ENCODE measurements at regions not wholly inside any gene's neighbourhood (a gene's known extent, or its start where the extent isn't known, plus 50 kb on each side); places are given as distances from the start of the nearest gene placed in this dataset.
"Not testable (repeated sequence)": the region's sequence is repeated elsewhere in the genome, so short reads cannot be mapped to it uniquely, and the experiment has no call there.

DNA sequence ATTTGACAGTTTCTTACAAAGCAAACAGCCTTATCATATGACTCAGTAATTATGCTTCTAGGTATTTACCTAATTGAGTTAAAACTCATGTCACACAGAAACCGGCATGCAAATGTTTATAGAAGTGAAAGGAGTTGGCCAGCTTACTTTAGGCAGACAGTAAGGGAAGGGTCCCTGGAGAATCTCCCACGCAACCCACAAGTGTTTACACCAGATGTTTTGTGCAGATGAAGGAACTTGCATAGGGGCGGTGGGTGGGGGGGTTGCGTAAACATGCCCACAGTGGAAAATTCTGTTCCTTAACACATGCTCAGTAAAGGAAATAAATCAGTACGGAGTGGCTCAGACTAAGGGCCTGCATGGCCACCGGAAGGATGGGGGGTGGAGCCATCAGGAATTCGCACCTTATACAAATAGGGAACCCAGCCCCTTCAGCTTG lies 330.5 kb upstream of the AADAT start:
- no peak for DNase-seq (ENCODE audit: low read depth in 2 of 2)

DNA sequence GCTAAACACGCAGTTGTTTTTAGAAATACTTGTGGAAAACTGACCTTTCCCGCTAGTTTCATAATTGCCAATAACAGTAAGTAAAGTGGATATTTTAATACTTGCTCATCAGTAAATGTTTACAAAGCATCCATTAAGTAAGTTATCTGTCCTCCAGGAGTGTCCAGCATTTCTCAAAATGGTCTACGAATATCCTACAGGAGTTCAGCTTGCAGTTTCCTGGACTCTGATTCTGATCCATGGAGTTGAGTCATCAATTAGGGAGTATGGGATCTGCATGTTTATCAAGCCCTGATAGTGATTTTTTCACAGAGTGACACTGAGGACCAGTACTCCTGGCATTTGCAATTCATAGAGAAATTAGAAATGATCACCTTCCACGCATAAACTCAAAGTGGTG lies 325.2 kb upstream of the AADAT start:
- no peak for DNase-seq (ENCODE audit: low read depth in 2 of 2)

GRCh38 chr4:170414360-170414759 lies 324.6 kb upstream of the AADAT start:
- DNase-seq (ENCODE audit: low read depth in 2 of 2): no peak

GRCh38 chr4:170413951-170414350 lies 324.2 kb upstream of the AADAT start:
- DNase-seq (ENCODE audit: low read depth in 2 of 2): no peak

DNA sequence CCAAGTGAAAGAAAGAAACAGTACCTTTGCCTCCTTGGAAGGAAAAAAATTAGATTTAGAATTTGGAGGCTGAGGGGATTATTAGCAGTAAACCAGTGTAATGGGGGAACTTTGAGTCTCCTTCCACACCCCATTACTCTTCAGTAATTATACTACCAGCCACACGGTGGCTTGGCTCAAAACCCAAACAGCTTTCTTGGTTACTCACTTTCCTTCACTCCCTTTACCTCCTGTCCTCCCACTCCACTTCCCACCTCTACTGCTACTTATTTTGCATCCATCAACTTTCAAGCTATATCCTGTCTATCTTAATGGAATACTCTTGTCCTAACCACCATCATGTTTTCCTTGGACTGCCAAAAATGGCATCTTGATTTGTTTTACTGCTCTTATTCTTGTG lies 310.6 kb upstream of the AADAT start:
- DNase-seq (ENCODE audit: low read depth in 2 of 2): no peak

- DNase-seq (ENCODE audit: low read depth in 2 of 2): no peak
Measured at GRCh38 chr4:170399581-170400293, 310.0 kb upstream of the AADAT start.

DNA sequence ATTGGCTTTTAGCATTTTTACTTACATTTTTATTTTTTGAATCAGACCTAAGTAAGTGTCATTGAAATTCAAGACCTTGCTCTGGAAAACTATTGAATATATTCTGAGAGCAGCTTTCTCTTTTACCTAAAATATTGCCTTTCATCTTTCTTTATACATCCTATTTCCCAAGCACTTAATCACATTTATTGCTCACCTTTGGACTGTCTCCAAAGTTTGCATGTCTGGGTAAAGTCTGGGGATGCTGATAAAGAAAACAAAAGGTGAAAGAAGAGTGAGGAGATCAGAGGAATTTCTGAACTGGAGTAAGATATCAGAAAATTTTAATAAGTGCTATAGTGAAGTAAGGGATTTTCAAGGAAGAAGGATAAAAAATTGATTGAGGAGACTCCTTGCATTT lies 308.5 kb upstream of the AADAT start:
- no peak for DNase-seq (ENCODE audit: low read depth in 2 of 2)

DNA sequence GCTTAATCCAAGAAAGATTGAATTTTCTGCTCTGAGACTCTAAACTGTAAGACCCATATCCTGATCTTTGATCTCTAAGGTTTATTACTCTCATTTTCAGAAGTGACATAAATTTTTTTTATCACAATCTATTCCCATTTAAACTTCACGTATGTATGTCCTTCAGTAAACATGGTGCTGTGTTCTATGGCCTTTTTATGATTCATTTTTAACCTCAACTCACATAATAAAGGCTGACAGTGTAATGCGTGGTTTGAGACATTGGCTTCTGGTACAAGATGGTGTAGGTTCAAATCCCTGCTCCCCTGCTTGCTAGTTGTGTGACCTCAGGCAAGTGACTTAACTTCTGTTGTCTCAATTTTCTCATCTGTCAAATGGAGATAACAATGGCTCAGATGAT lies 306.0 kb upstream of the AADAT start:
- DNase-seq (ENCODE audit: low read depth in 2 of 2): no peak

- no peak for DNase-seq (ENCODE audit: low read depth in 2 of 2)
Measured at GRCh38 chr4:170391066-170391740, 301.4 kb upstream of the AADAT start.

- no peak for DNase-seq (ENCODE audit: low read depth in 2 of 2)
Measured at GRCh38 chr4:170389411-170389810, 299.7 kb upstream of the AADAT start.

DNA sequence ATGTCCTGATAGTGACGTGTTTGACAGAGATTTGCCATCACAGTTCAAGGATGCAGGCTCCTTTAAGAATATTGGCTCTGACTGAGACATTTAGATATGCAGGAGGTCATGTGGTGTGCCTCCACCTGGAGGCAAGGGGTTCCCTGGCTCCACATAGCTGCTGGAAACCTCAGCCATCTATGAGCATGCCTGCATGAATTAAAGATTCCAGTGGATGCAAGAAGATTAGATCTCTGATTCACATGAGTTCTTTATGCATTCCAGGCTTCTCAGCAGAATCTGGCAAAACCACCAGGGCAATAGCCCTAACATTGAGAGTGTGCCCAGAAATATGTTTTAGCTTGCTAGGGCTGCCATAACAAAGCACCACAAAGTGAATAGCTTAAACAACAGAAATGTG lies 298.5 kb upstream of the AADAT start:
- DNase-seq (ENCODE audit: low read depth in 2 of 2): no peak

DNA sequence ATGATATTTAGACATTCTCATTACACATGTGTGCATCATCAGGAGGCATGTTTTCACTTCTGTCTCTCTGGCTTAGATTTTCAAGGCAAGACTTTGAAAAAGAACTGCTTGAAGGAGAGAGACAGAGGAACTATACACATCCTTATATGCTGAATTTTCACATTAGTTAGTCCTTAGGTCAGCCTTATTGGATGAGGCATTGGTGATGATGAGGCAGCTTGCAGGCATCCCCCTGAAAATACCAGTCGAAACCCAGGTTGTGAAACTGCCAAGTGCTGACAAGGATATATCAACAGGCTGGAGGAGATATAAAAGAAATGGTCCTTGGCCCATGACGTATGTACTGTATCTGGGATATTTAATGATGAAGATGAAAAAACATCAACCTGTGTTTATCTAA lies 297.2 kb upstream of the AADAT start:
- no peak for DNase-seq (ENCODE audit: low read depth in 2 of 2)

DNA sequence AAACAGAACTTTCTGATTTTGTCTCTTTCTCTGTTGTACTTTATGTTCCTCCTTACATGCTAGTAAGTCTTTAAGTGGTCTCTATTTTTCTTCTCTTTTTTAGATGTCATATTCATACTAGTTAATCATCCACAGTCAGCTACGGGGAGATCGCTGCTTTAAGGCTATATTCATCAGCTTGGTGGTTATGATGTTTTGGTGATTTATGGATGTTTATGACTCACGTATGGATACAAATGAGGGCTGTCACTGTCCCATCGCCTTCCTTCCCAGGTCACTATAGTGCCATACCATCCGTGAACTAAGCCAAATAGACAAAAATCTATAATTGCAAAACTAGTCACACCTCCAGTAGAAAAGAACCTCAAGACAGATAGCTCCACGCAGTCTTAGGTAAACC lies 296.8 kb upstream of the AADAT start:
- DNase-seq (ENCODE audit: low read depth in 2 of 2): no peak

- DNase-seq (ENCODE audit: low read depth in 2 of 2): no peak
Measured at GRCh38 chr4:170374770-170375169, 285.0 kb upstream of the AADAT start.

GRCh38 chr4:170348945-170349344 lies 259.2 kb upstream of the AADAT start:
- DNase-seq (ENCODE audit: low read depth in 2 of 2): no peak

DNA sequence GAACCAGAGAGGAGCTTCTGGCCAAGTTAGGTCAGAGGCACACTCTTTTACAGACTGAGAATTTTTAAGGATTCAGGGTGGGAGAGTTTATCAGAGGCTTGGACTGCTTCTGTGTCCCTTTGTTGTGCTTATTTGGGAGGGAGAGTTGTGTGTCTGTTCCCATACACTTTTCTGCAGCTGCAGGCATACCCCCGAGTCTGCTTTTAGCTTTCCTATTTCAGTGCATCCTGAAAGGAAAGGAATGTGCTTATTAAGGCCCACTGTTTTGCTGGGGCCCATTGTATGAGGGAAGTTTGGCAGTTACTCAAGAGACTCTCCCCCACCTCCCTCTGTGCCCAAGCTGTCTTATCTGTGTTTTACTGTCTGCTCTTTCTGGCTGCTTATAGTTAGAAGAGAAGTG lies 257.4 kb upstream of the AADAT start:
- not testable (repeated sequence) for DNase-seq (ENCODE audit: low read depth in 2 of 2)

DNA sequence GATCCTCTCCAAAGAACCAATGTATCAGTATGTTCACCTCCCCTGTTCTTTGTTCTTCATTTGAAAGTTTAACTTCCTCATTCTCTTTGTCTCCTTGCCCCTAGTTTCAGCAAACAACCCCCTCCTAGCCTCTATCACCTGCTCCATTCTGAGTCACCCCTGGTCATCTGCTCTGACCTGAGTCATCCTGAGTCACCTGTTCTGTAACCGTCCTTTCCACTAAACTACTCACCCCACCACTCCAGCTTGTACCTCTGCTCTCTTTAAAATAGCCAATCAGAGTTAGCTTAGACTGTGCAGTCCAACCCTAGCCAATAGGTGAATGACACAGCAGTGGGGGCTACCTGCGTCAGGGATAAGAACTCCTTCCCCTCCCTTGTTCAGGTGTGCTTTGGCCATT lies 249.8 kb upstream of the AADAT start:
- DNase-seq (ENCODE audit: low read depth in 2 of 2): no peak

DNA sequence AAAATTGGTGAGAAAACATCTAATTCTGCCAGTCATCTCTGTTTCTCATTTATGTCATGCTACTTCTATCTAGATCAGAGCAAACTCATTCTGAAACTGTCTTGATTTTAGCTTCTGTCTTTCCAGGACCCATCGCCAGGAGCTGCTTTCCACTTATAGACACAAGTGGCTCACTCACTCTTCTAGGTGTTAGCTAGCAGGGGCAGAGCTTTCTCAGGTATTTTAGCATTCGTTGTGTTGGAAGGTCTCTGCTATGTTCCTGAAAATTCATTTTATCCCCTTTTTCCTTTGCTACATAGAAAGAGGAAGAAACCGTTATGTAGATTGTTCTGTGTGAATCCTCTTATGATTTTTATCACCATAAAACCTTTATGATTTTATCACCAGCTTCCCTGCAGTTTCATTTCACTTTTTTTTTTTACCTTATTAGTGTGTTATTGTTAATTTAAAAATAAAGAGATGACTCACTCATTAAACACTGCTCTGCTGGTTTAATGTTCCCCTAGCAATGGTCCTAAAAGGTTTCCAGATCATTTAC lies 246.6 kb upstream of the AADAT start:
- no peak for DNase-seq (ENCODE audit: low read depth in 2 of 2)

DNA sequence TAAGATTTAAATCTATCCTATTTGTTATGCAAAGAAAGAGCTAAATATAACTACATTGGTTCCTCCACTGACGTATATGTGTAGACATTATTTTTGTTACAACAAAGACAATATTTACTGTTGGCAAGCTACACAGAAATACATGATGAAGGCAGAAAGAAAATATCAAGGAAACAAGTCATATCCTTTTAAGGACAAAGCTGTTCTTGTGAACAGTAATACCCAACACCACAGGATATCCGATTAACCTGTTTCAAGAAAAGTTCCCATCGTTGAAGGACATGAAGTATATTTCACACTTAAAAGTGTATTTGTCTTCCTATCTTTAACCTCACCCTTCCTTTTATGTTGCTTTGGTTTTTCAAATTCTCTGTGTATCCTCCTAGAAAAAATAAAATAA lies 235.8 kb upstream of the AADAT start:
- no peak for DNase-seq (ENCODE audit: low read depth in 2 of 2)

DNA sequence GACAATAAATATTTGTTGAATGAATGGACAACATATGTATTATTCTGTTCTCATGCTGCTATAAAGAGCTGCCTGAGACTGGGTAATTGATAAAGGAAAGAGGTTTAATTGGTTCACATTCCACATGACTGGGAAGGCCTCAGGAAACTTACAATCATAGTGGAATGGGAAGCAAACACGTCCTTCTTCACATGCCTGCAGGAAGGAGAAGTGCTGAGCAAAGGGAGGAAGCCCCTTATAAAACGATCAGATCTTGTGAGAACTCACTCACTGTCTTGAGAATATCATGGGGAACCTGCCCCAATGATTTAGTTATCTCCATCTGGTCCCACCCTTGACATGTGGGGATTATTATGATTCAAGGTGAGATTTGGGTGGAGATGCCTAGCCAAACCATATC lies 233.9 kb upstream of the AADAT start:
- DNase-seq (ENCODE audit: low read depth in 2 of 2): no peak

DNA sequence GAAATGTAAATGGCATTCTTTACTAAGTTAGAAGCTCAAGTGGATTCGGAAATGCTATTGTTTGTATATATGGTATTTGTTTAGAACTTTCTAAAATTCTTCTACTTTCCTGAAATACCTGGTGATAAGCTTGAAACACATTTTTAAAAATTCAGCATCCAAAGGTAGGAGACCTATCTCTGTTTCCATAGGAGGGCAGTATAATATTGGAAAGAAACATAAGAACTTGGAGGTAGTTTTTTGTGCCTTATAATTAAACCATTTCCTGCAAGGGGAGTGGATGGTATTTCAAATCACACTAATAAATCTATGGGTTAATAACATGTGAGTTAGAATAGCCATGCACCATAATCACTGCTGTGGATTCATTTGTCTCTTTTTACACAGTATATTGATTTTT lies 217.4 kb upstream of the AADAT start:
- DNase-seq (ENCODE audit: low read depth in 2 of 2): no peak

DNA sequence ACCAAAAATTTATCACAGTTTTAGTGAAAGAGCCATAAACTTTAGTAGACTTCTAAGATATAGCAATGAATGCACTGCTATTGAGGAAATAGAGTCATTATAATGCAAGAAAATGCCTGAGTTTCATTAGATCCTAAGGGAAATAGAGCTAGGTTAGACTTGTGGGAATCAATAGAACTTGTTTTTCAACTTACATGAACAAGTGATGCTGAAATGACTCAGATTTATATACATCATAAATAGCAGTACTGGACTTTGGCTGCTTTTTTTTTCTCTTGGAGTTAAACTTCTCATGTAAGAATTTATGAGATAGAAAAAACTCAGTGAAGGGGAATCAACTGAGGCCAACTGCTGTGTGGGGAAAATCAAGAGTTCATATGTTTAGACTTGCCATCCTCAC lies 216.5 kb upstream of the AADAT start:
- no peak for DNase-seq (ENCODE audit: low read depth in 2 of 2)

DNA sequence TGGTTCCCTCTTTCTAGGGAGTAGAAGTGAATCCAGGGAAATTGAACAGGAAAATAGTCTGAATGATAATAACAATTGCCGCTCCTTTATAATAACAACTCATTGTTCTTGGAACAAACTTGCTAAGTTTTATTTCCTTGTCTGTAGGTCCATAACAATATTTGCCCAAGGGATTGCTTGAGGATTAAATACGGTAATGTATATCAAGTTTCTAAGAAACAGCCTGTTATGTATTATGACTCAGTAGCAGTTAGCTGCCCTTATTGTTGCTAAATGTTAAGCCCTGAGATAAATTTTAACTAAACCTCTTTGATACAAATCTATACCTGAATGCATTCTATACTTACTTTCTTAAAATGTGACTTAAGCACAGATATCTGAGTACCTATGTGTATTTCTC lies 215.9 kb upstream of the AADAT start:
- no peak for DNase-seq (ENCODE audit: low read depth in 2 of 2)

All from activated CD4-positive, alpha-beta T cell treated with anti-CD3 and anti-CD28 coated beads for 24 hours (primary cell).